BE2C (cell line): ENCODE measurements at regions not wholly inside any gene's neighbourhood (a gene's known extent, or its start where the extent isn't known, plus 50 kb on each side); places are given as distances from the start of the nearest gene placed in this dataset.

Experiments used
- DNase-seq: peaks from one replicate; pipeline ENCODE4 v3.0.0-alpha.2; 2020
- H3K27me3 ChIP-seq: fragments of 250-450 bp; sonication (Bioruptor Pico); 2 replicates; pipeline ENCODE4 v1.5.1; 2020; ENCODE audit warnings: mild to moderate bottlenecking
- H3K36me3 ChIP-seq: fragments of 250-450 bp; sonication (Bioruptor Pico); 2 replicates; pipeline ENCODE4 v1.5.1; 2020; ENCODE audit warnings: mild to moderate bottlenecking
- H3K4me1 ChIP-seq: fragments of 250-450 bp; sonication (Bioruptor Pico); 2 replicates; pipeline ENCODE4 v1.5.1; 2020
- H3K4me3 ChIP-seq: 2 replicates; pipeline ENCODE4 v1.5.1; 2011; ENCODE audit warnings: low read depth, low read length
- H3K9me3 ChIP-seq: fragments of 250-450 bp; sonication (Bioruptor Pico); 2 replicates; pipeline ENCODE4 v1.5.1; 2020
- CTCF ChIP-seq: IDR thresholded peaks from 2 replicates; pipeline ENCODE4 v1.5.1; 2012; ENCODE audit warnings: mild to moderate bottlenecking, low read depth, low read length

DNA sequence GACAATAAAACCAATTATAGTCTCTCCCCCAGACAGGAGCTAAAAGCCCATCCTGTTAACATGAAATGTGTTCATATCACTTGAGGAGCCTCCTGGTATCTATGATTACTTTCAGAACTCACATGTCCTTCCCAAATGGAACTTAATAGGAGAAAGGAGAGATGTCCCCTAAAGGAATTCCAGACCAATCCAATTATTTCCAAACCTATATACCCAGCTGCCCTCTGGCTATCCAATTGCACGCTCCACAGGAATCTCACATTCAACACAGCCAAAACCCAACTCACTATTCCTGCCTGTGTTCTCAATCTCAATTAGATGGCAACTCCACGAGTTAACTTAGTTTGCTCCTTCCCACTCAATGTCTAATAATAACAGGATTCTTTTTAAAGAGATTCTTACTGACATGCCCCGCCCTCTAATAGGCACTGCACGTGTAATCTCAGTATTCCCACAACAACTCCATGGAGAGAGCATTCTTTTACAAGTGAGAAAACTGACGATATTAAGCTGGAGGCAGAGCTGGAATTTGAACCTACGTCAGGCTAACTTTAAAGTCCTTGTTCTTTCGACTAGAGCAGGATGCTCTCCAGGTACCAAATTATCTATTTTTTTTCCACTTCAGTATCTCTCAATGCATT is 59.1 kb upstream of the SEC16B start:
- Histone ChIP-seq H3K9me3 (no peaks in the 10 kb centered on the region), H3K4me1 (no peaks in the 10 kb centered on the region), H3K36me3 (no peaks in the 10 kb centered on the region), H3K4me3 (no peak overlapping the region), H3K27me3 (no peaks in the 10 kb centered on the region)
- TF ChIP-seq CTCF, result no peak
- no peak for DNase-seq

- Histone ChIP-seq H3K36me3 (no peaks in the 10 kb centered on the region), H3K4me1 (no peaks in the 10 kb centered on the region), H3K4me3 (no peak overlapping the region), H3K9me3 (no peaks in the 10 kb centered on the region), H3K27me3 (no peaks in the 10 kb centered on the region)
- no peak for DNase-seq
- no peak for TF ChIP-seq CTCF
Measured at GRCh38 chr1:178030467-178030866, 60.6 kb upstream of the SEC16B start.

GRCh38 chr1:178031856-178032320 is 62.0 kb upstream of the RASAL2 start:
- Histone ChIP-seq H3K36me3 (no peaks in the 10 kb centered on the region), H3K4me1 (no peaks in the 10 kb centered on the region), H3K9me3 (no peaks in the 10 kb centered on the region), H3K4me3 (no peak overlapping the region), H3K27me3 (no peaks in the 10 kb centered on the region)
- TF ChIP-seq CTCF, result peak; percentile 77
- DNase-seq, result peak; percentile 69

DNA sequence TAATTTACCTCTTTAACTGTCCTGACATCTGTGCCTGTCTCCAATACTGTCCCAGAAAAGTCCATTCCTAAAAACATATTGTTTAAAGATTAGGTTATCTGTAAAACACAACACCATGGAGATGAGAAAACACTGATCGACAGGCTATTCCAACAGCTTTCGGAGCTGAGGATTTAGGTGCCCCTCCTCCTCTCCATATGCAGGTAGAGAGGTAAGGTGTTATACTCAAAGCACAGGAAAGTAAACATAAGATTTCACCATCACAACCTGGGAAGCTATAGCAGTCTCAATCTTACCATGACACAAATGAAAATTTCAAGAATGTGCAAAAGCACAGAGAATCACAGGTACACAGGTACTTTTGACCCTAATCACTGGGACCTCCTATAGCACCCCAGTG is 60.9 kb upstream of the RASAL2 start:
- H3K9me3 ChIP-seq, result no peaks in the 10 kb centered on the region
- H3K4me1 ChIP-seq, result no peaks in the 10 kb centered on the region
- H3K36me3 ChIP-seq, result no peaks in the 10 kb centered on the region
- no peak overlapping the region for H3K4me3 ChIP-seq
- H3K27me3 ChIP-seq, result no peaks in the 10 kb centered on the region
- no peak for DNase-seq
- TF ChIP-seq CTCF, result no peak

GRCh38 chr1:178034676-178035075 is 59.2 kb upstream of the RASAL2 start:
- TF ChIP-seq CTCF, result no peak
- no peaks in the 10 kb centered on the region for H3K27me3 ChIP-seq
- DNase-seq, result no peak
- no peaks in the 10 kb centered on the region for H3K36me3 ChIP-seq
- H3K4me3 ChIP-seq, result no peak overlapping the region
- H3K4me1 ChIP-seq, result no peaks in the 10 kb centered on the region
- H3K9me3 ChIP-seq, result no peaks in the 10 kb centered on the region

GRCh38 chr1:178036090-178036489 is 57.8 kb upstream of the RASAL2 start:
- Histone ChIP-seq H3K9me3 (no peaks in the 10 kb centered on the region), H3K27me3 (no peaks in the 10 kb centered on the region), H3K4me1 (no peaks in the 10 kb centered on the region), H3K36me3 (no peaks in the 10 kb centered on the region), H3K4me3 (no peak overlapping the region)
- TF ChIP-seq CTCF, result no peak
- DNase-seq, result no peak
